Effector memory CD8-positive, alpha-beta T cell (primary cell): ENCODE measurements at regions not wholly inside any gene's neighbourhood (a gene's known extent, or its start where the extent isn't known, plus 50 kb on each side); places are given as distances from the start of the nearest gene placed in this dataset.

Experiments
- ATAC-seq: fragments of 150-1000 bp; cut with Tn5 transposase; replicated peaks from 2 replicates; pipeline ENCODE4 v1.10.0; 2021; ENCODE audit warnings: mild to moderate bottlenecking, moderate library complexity
- DNase-seq, 3 experiments: peaks; one replicate each; pipeline ENCODE4 v3.0.0; 2021
- H3K27ac Mint-ChIP-seq, 2 donors: one replicate each; pipeline ENCODE4 v1.8.0; 2022; ENCODE audit warnings: mild to moderate bottlenecking in 2 of 2, mixed read lengths in 2 of 2, moderate library complexity in 2 of 2
- H3K27me3 Mint-ChIP-seq, 2 donors: one replicate each; pipeline ENCODE4 v1.8.0; 2022; ENCODE audit warnings: mixed read lengths in 2 of 2
- H3K36me3 Mint-ChIP-seq: one replicate; pipeline ENCODE4 v1.8.0; 2022; ENCODE audit warnings: mild to moderate bottlenecking, moderate library complexity, mixed read lengths; ENCODE audit not compliant: insufficient read depth
- H3K4me1 Mint-ChIP-seq, 2 donors: one replicate each; pipeline ENCODE4 v1.8.0; 2022; ENCODE audit warnings: low read depth in 2 of 2, mixed read lengths in 2 of 2
- H3K4me3 Mint-ChIP-seq, 2 donors: one replicate each; pipeline ENCODE4 v1.8.0; 2022; ENCODE audit warnings: mild to moderate bottlenecking in 2 of 2, mixed read lengths in 2 of 2, moderate library complexity in 2 of 2
- H3K9me3 Mint-ChIP-seq, 2 donors: one replicate each; pipeline ENCODE4 v1.8.0; 2022; ENCODE audit warnings: mixed read lengths in 2 of 2

DNA sequence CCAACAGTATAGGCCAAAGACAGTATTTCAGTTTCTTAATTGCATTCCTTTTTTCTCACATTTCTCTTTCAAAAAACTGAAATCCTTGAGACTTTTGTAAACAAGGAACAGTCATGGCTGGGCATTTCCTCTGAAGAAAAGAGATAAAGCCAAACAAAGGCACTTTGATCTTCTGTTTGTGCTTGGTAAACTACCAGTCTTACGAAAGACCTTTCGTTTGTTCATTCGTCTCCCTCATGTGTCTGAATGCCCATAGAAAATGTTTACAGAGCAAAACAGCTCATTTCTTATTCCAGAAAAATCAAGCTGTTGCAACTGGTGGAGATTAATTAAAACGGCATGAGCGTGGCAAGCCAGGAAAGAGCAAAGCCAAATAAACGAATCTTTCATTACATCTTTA lies 178.0 kb downstream of the GASK1B start:
- ATAC-seq (no peak), DNase-seq (no peak)
- Mint-ChIP-seq H3K27ac (no peak overlapping the region), H3K4me3 (no peak overlapping the region), H3K4me1 (no peaks in the 10 kb centered on the region), H3K9me3 (no peaks in the 10 kb centered on the region), H3K27me3 (no peaks in the 10 kb centered on the region), H3K36me3 (no peaks in the 10 kb centered on the region)

DNA sequence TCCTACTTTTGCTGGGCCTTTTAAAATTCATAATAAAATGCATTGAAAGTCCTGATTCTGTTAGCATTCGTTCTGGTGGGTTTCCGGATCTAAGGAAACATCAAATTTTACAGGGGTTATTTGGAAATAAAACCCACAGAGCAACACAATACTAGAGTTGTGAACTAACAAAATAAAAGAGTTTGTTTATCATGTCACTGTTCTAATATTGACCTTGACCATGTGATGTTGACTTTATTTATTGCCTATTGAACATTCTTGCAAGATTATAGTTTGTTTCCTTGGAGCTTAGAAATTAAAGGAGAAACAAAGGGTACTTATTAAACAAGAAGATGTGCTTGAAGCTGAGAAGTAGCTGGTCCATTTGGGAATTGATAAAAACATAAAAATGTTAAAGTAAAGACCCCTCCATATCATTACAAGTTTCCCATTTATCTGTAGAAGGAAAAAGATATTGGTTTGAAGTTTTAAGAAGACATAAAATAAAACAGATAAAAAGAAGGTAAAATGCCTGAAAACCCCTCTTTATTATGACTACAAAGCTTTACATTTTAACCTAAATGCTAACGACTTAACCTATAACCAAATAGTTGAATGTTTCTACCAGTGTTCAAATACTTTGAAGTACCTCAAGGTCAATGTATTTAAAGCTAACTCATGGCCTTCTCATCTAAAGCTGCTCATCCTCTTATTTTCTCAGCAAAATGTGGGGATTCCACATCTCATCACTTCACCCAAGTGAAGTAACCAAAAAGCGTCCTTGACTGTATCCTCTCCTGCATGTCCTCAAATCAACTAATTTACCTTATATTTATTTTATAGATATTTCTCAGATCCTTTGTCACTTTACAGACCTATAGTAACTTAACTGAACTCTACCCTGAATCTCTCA lies 179.6 kb downstream of the GASK1B start:
- no peaks in the 10 kb centered on the region for H3K27me3 Mint-ChIP-seq
- no peaks in the 10 kb centered on the region for H3K4me1 Mint-ChIP-seq
- no peak overlapping the region for H3K27ac Mint-ChIP-seq
- DNase-seq = no peak
- no peaks in the 10 kb centered on the region for H3K36me3 Mint-ChIP-seq
- no peak for ATAC-seq
- no peaks in the 10 kb centered on the region for H3K9me3 Mint-ChIP-seq
- H3K4me3 Mint-ChIP-seq = no peak overlapping the region

- no peaks in the 10 kb centered on the region for H3K4me1 Mint-ChIP-seq
- no peak for ATAC-seq
- H3K27ac Mint-ChIP-seq = no peak overlapping the region
- H3K9me3 Mint-ChIP-seq = no peaks in the 10 kb centered on the region
- peak in 2 of 3 experiments; percentile 9 for DNase-seq
- H3K27me3 Mint-ChIP-seq = no peaks in the 10 kb centered on the region
- H3K4me3 Mint-ChIP-seq = no peak overlapping the region
- no peaks in the 10 kb centered on the region for H3K36me3 Mint-ChIP-seq
These were observed 180.7 kb downstream of the GASK1B start for GRCh38 chr4:157992038-157992705.

GRCh38 chr4:157988641-157989040 lies 184.2 kb downstream of the GASK1B start:
- H3K27ac Mint-ChIP-seq = no peak overlapping the region
- H3K36me3 Mint-ChIP-seq = no peaks in the 10 kb centered on the region
- ATAC-seq (no peak), DNase-seq (no peak)
- peaks cover 0 to 4% of the 10 kb centered on the region in 2 donors for H3K9me3 Mint-ChIP-seq
- H3K27me3 Mint-ChIP-seq = no peaks in the 10 kb centered on the region
- H3K4me1 Mint-ChIP-seq = no peaks in the 10 kb centered on the region
- H3K4me3 Mint-ChIP-seq = no peak overlapping the region

DNA sequence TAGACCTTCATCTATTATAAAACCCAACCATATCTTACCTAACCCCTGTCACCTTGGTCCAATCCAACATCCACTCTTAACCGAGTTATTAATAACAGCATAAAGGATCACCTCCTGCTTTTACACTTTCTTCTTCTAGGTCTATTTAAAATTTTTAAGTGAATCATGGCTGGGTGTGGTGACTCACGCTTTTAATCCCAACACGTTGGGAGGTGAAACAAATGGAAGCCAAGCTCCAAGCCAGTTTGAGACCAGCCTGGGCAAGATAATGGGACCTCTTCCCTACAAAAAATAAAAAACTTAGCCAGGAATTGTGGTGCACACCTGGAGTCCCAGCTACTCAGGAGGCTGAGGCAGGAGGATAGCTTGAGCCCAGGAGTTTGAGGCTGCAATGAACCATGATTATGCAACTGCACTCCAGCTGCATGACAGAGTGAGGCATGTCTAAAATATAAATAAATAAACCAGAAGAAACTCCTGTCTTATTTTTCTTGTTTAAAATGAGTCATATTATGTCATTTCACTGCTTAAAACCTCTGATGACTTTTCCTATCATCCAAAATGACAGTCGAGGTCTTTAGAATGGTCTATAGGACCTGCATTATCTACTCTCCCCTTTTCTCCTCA lies 188.4 kb downstream of the GASK1B start:
- H3K36me3 Mint-ChIP-seq = no peaks in the 10 kb centered on the region

GRCh38 chr4:157983300-157983699 lies 189.5 kb downstream of the GASK1B start:
- Mint-ChIP-seq H3K27me3 (no peaks in the 10 kb centered on the region), H3K4me3 (no peak overlapping the region), H3K27ac (no peak overlapping the region), H3K36me3 (no peaks in the 10 kb centered on the region), H3K4me1 (peaks cover 3 to 7% of the 10 kb centered on the region in 2 donors), H3K9me3 (peaks cover 0 to 9% of the 10 kb centered on the region in 2 donors)
- ATAC-seq = no peak
- no peak for DNase-seq

More for the DNA sequence above, 188.4 kb downstream of the GASK1B start:
- DNase-seq (no peak), ATAC-seq (no peak)
- no peak overlapping the region for H3K4me3 Mint-ChIP-seq
- H3K27me3 Mint-ChIP-seq = no peaks in the 10 kb centered on the region
- H3K4me1 Mint-ChIP-seq = no peaks in the 10 kb centered on the region
- H3K27ac Mint-ChIP-seq = no peak overlapping the region
- peaks cover 0 to 9% of the 10 kb centered on the region in 2 donors for H3K9me3 Mint-ChIP-seq

DNA sequence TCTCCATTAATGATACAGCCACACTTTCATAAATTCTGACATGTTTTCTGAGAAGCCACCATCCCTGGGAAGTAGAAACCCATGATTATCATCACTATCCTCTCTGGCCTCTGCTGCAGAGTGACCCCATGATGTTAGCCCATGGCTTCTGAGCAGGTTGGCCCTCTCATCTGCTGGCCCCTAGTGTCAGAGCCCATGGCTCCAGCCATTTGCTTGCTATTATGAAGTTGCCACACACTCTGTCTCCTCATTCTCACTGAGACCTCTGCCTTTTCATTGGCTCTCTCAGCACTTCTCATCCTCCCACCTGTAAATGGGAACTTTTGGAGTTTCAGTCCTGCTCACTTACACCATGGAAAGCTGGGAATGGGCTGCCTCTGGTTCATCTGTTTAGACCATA lies 192.7 kb downstream of the GASK1B start:
- Mint-ChIP-seq H3K36me3 (no peaks in the 10 kb centered on the region), H3K4me3 (no peak overlapping the region), H3K9me3 (peaks cover 0 to 9% of the 10 kb centered on the region in 2 donors), H3K4me1 (peaks cover 3 to 7% of the 10 kb centered on the region in 2 donors), H3K27me3 (no peaks in the 10 kb centered on the region), H3K27ac (no peak overlapping the region)
- no peak for DNase-seq
- no peak for ATAC-seq

DNA sequence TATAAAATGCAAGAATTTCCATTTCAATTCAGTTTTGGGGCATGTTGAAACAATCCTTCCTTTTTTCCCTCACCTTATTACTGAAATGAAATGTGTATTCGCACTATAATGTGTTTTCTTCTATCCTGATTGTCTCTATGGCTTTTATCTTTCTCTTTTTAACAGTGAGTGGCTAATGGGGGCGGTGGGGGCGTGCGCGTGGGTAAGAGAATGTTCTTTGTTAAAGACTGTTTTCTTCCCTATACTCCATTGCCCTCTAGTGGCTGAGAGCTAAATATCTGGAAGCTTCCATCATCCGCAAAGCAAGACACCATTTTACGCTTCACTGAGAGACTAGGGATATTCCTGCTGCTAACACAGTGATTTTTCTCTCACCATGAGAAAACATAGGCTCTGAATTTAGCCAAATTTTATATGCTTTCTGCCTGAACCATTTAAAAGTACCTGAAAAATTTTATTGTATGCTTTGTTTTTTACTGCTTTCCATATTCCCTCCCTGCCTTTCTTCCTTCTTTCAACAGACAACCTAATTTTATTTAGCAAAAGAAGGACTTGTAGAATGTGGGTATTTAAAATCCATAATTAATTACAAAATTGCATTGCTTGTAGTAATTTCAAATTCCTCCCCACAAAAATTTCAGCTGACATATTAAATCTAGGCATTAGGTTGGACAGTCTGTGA lies 194.0 kb downstream of the GASK1B start:
- peaks cover 3 to 7% of the 10 kb centered on the region in 2 donors for H3K4me1 Mint-ChIP-seq
- H3K27me3 Mint-ChIP-seq = no peaks in the 10 kb centered on the region
- H3K4me3 Mint-ChIP-seq = no peak overlapping the region
- ATAC-seq = peak; percentile 36
- H3K9me3 Mint-ChIP-seq = peaks cover 0 to 5% of the 10 kb centered on the region in 2 donors
- H3K27ac Mint-ChIP-seq = no peak overlapping the region
- H3K36me3 Mint-ChIP-seq = no peaks in the 10 kb centered on the region
- no peak for DNase-seq

- DNase-seq (no peak), ATAC-seq (no peak)
- Mint-ChIP-seq H3K9me3 (peaks cover 0 to 5% of the 10 kb centered on the region in 2 donors), H3K36me3 (no peaks in the 10 kb centered on the region), H3K4me3 (no peak overlapping the region), H3K27ac (no peak overlapping the region), H3K27me3 (no peaks in the 10 kb centered on the region), H3K4me1 (peaks cover 3 to 7% of the 10 kb centered on the region in 2 donors)
These were observed 195.7 kb downstream of the GASK1B start for GRCh38 chr4:157977086-157977485.

- DNase-seq = no peak
- Mint-ChIP-seq H3K27me3 (no peaks in the 10 kb centered on the region), H3K9me3 (no peaks in the 10 kb centered on the region), H3K36me3 (no peaks in the 10 kb centered on the region), H3K27ac (no peak overlapping the region), H3K4me1 (no peaks in the 10 kb centered on the region), H3K4me3 (no peak overlapping the region)
- ATAC-seq = no peak
These were observed 199.5 kb downstream of the GASK1B start for GRCh38 chr4:157973297-157973696.

GRCh38 chr4:157964463-157964862 lies 208.4 kb downstream of the GASK1B start:
- no peaks in the 10 kb centered on the region for H3K4me1 Mint-ChIP-seq
- no peaks in the 10 kb centered on the region for H3K27me3 Mint-ChIP-seq
- H3K36me3 Mint-ChIP-seq = no peaks in the 10 kb centered on the region
- H3K4me3 Mint-ChIP-seq = no peak overlapping the region
- H3K9me3 Mint-ChIP-seq = no peaks in the 10 kb centered on the region
- no peak for DNase-seq
- H3K27ac Mint-ChIP-seq = no peak overlapping the region
- no peak for ATAC-seq

DNA sequence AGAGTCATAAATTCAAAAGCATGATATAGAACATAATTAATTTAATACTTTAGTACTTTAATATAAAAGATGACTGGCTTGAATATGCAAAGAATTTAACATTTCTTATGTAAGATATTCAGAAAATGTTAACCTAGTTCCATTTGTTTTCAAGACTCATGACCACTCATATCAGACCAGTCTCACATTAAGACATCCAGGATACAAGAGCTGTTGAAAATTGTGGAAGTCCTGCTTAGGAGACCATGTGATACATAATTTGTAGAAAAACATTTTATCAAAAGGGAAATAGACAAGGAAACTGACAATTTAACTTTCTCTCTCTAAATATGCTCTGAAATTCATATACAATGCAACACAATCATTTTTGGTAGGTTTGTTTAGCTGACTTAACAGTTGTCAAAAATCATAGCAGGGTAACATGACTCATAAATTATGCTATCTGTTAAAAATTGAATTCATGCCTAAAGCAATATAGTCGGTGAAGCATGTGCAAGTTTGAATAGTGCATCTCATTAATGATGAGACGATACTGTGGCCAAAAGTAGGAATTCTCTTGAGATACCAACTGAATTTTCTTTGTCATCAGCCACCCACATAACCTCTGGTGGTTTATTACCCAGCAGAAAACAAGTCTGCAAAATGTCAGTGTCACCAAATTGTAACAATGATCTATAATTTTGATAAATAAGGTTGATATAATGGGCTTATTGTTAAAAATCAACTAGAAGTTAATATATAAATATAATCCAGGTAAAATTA lies 211.4 kb downstream of the GASK1B start:
- Mint-ChIP-seq H3K27ac (no peak overlapping the region), H3K36me3 (no peaks in the 10 kb centered on the region), H3K4me1 (no peaks in the 10 kb centered on the region), H3K4me3 (no peak overlapping the region), H3K27me3 (no peaks in the 10 kb centered on the region), H3K9me3 (no peaks in the 10 kb centered on the region)
- ATAC-seq (no peak), DNase-seq (no peak)

GRCh38 chr4:157957905-157958304 lies 214.9 kb downstream of the GASK1B start:
- H3K9me3 Mint-ChIP-seq = no peaks in the 10 kb centered on the region
- ATAC-seq = no peak

More at GRCh38 chr4:157957905-157958304, 214.9 kb downstream of the GASK1B start:
- Mint-ChIP-seq H3K27me3 (no peaks in the 10 kb centered on the region), H3K36me3 (no peaks in the 10 kb centered on the region), H3K4me1 (no peaks in the 10 kb centered on the region), H3K4me3 (no peak overlapping the region), H3K27ac (no peak overlapping the region)
- no peak for DNase-seq
